ENCODE measurements at regions not wholly inside any gene's neighbourhood (a gene's known extent, or its start where the extent isn't known, plus 50 kb on each side); places are given as distances from the start of the nearest gene placed in this dataset.

DNA sequence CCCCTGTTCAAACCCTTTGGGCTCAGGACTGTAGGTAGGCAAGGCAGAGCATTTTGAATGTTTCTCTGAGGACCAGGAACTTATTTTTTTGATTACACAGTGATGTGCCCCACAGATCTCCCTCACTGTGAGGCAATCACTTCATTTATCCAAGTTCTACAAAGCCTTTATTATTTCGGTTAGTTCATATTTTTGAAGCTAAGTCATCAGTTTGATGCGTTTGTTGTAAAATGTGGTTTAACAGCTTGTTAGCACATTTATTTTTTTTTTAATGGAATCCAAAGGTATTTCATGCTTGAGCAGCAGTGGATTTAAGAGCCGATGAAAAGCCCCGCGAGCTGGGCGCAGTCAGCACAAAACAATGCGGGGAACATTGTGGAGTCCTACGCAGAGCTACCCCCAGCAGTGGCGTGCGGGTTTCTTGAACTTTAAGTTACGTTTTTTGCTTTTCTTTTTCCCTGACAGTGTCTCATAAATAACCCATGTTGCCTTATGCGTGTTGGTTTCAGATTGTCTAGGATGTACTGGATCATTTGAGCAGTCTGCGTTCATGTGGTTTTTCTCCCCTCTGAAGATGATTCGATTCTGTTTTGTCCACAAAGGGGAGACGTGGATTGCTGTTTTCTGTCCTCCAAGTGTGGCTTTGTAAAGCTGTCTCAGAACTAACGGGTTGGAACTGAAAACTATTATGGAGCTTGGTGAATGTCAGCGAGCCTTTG is 233.6 kb upstream of the BMP2 start:
- Histone ChIP-seq H3K4me3 (peak overlapping the region; percentile 25), H3K27ac (no peak overlapping the region), H3K4me1 (ENCODE audit: control insufficient read depth in 1 of 2, low read depth in 2 of 2) (no peaks in the 10 kb centered on the region), H3K36me3 (no peaks in the 10 kb centered on the region), H3K27me3 (replicated peaks; ENCODE audit: insufficient read depth) (no peaks in the 10 kb centered on the region), H3K9me3 (no peaks in the 10 kb centered on the region)
- DNase-seq (ENCODE audit: low spot score) = no peak
- no peak for TF ChIP-seq CTCF (IDR thresholded peaks at IDR 0.05)
- no peak for ATAC-seq (ENCODE audit: insufficient number of reproducible peaks, low FRiP score, low read depth)

DNA sequence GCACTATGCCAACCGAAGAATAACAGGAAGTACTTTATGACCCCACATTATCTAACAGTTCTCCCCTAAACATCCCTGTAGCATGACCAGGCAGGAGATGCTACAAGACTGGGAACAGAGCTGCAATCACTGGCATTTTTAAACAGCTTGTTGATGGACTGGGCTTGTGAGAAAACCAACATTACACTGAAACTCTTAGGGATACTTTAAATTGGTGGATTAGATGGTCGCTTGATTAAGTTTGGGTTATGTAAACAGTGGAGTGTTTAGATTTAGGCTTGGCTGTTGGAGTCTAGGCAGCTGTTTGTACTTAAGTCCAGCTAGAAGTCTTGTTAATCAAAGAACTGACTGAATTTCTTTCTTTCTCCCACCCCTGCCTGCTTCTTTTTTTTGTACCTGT is 234.1 kb upstream of the BMP2 start:
- Histone ChIP-seq H3K36me3 (no peaks in the 10 kb centered on the region), H3K4me1 (ENCODE audit: control insufficient read depth in 1 of 2, low read depth in 2 of 2) (no peaks in the 10 kb centered on the region), H3K27me3 (replicated peaks; ENCODE audit: insufficient read depth) (no peaks in the 10 kb centered on the region), H3K4me3 (no peak overlapping the region), H3K27ac (no peak overlapping the region), H3K9me3 (no peaks in the 10 kb centered on the region)
- DNase-seq (ENCODE audit: low spot score) (no peak), ATAC-seq (ENCODE audit: insufficient number of reproducible peaks, low FRiP score, low read depth) (no peak)
- no peak for TF ChIP-seq CTCF (IDR thresholded peaks at IDR 0.05)

- TF ChIP-seq CTCF (IDR thresholded peaks at IDR 0.05) = no peak
Measured at GRCh38 chr20:6530779-6531315, 236.6 kb upstream of the BMP2 start.

GRCh38 chr20:6530254-6530653 is 237.2 kb upstream of the BMP2 start:
- Histone ChIP-seq H3K4me3 (no peak overlapping the region), H3K4me1 (ENCODE audit: control insufficient read depth in 1 of 2, low read depth in 2 of 2) (no peaks in the 10 kb centered on the region), H3K27ac (no peak overlapping the region), H3K9me3 (no peaks in the 10 kb centered on the region), H3K36me3 (no peaks in the 10 kb centered on the region), H3K27me3 (replicated peaks; ENCODE audit: insufficient read depth) (no peaks in the 10 kb centered on the region)
- ATAC-seq (ENCODE audit: insufficient number of reproducible peaks, low FRiP score, low read depth) (no peak), DNase-seq (ENCODE audit: low spot score) (no peak)
- no peak for TF ChIP-seq CTCF (IDR thresholded peaks at IDR 0.05)

More at GRCh38 chr20:6530779-6531315, 236.6 kb upstream of the BMP2 start:
- no peaks in the 10 kb centered on the region for H3K36me3 ChIP-seq
- DNase-seq (ENCODE audit: low spot score) = no peak
- no peaks in the 10 kb centered on the region for H3K4me1 ChIP-seq (ENCODE audit: control insufficient read depth in 1 of 2, low read depth in 2 of 2)
- H3K27ac ChIP-seq = no peak overlapping the region
- no peak for ATAC-seq (ENCODE audit: insufficient number of reproducible peaks, low FRiP score, low read depth)
- H3K27me3 ChIP-seq (replicated peaks; ENCODE audit: insufficient read depth) = no peaks in the 10 kb centered on the region
- no peaks in the 10 kb centered on the region for H3K9me3 ChIP-seq
- no peak overlapping the region for H3K4me3 ChIP-seq

DNA sequence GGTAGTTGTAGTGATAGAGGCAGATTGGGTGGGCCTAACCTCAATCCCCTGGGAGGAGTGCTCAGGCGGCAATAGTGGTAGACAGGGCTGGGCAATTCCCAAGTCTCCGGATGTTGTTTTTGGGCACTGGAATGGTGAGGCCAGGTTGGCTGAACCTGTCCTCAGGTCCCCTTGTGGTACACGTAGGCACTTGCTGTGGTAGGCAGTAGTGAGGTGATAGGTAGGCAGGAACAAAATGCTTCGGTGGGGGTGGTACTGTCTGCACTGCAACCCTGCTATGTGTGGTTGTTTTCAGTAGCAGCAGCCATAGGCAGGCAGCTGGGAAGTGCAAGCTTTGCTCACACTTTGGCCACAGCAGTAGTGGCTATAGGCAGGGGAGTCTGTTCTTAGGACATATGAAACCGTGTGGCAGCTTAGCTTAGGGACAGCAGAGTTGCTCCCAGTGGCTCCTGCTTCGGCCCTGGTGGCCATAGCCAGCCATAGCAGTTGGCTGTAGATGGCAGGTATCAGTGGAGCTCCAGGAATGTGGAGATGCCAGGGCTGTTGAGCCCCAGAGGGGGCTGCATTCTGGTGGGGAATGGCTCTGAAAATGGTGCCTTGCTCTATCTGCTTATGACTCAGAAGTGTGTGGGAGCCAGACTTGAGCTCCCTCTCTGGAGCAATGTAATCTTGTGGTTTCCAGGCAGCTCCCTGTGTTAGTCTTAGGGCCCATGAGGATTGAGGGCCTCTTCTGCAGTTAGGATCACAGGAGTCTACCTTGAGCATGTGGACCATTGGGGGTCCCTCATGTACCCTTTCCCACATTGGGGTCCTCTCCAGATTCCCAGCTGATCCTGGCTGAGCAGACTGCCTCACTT is 241.8 kb upstream of the BMP2 start:
- H3K4me3 ChIP-seq = no peak overlapping the region
- no peaks in the 10 kb centered on the region for H3K4me1 ChIP-seq (ENCODE audit: control insufficient read depth in 1 of 2, low read depth in 2 of 2)
- DNase-seq (ENCODE audit: low spot score) (no peak), ATAC-seq (ENCODE audit: insufficient number of reproducible peaks, low FRiP score, low read depth) (no peak)
- no peaks in the 10 kb centered on the region for H3K9me3 ChIP-seq
- no peak overlapping the region for H3K27ac ChIP-seq
- no peak for TF ChIP-seq CTCF (IDR thresholded peaks at IDR 0.05)
- H3K36me3 ChIP-seq = no peaks in the 10 kb centered on the region
- H3K27me3 ChIP-seq (replicated peaks; ENCODE audit: insufficient read depth) = no peaks in the 10 kb centered on the region
